ENCODE measurements at regions not wholly inside any gene's neighbourhood (a gene's known extent, or its start where the extent isn't known, plus 50 kb on each side); places are given as distances from the start of the nearest gene placed in this dataset.

DNA sequence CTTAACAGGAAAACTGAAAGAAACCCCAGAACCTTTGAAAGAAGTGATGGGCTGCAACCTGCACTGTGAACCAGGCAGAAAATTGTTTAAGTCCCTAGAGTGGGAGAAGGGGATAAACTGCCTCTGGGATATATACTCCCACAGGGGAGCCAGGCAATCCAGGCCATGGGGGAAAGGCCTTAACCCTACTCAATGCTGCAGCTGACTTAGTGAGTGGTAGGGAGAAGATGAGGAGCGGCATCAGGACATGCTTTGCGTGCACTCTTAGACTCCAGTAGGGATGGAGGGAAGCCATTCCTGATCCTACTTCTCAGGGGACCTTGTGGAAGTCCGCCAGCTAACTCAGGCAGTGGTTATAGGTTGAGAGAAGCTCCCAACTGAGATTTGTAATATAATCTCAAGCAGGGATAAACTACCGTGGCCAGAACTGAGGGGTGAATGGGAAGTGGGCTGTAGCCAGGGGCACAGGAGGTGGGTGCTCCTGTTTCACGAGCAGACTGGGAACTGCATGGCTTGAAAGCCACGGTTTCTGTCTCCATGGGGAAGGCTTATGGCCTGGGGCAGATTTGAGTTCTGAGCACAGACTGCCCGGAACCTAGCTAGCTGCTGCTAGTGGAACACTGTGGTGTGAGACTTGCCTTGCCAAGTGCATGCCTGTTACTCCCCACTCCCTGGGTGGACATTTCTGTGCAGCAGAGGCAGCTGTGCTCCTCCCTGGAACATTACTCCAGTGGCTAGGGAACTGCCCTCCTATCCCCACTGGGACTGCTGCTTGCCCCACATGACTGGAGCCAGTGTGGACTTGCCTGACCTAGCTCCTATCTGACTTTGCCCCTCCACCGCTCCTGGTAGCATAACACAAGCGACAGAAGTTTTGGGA lies 119.2 kb upstream of the SCAF11 start:
- no peak for TF ChIP-seq CTCF (IDR thresholded peaks at IDR 0.05)
- no peak for TF ChIP-seq POLR2AphosphoS5 (IDR thresholded peaks at IDR 0.05)

Data from prostate gland (tissue), 2 donors.